DMS53 treated with DMSO at 0.1 percent for 48 hours (cell line): ENCODE measurements at regions not wholly inside any gene's neighbourhood (a gene's known extent, or its start where the extent isn't known, plus 50 kb on each side); places are given as distances from the start of the nearest gene placed in this dataset.

Experiments used
- DNase-seq: peaks from one replicate; lab custom pipeline; 2025; ENCODE audit not compliant: unreplicated experiment; lab: John Stamatoyannopoulos, UW

DNA sequence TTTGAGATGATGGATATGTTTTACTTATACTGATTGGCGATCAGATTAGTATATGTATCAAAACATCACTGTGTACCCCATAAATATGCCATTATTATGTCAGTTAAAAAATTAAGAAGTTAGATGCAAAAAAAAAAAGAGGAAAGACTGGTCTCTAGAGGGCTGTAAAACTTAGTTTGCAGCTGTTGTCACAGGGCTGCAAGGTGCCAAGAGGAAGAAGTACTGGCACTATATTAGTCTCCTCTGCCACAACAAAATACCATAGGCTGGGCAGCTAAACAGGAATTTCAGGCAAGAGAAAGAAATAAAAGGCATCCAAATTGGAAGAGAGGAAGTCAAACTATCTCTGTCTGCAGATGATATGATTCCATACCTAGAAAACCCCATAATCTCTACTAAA, 177.8 kb upstream of the PLPP4 start:
- DNase-seq, result no peak

DNA sequence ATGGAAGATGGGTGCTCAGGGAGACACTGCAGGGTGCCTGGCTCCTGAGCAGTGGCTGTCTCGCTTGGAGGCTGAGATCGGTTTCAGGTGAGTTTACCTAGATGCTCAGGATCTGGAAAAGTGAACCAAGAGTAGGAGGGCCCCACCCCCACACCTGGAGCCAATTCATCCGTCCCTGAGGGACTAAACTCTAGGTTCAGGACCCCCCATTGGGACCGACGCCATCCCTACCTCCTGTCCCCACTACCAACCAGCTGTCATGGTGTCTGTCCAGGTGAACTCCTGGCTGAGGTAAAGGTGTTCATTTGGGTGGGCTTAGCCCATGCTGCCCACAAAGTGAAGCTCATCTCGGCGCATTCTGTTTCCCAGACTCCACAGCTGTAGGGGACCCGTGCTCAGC, 174.6 kb upstream of the PLPP4 start:
- no peak for DNase-seq

DNA sequence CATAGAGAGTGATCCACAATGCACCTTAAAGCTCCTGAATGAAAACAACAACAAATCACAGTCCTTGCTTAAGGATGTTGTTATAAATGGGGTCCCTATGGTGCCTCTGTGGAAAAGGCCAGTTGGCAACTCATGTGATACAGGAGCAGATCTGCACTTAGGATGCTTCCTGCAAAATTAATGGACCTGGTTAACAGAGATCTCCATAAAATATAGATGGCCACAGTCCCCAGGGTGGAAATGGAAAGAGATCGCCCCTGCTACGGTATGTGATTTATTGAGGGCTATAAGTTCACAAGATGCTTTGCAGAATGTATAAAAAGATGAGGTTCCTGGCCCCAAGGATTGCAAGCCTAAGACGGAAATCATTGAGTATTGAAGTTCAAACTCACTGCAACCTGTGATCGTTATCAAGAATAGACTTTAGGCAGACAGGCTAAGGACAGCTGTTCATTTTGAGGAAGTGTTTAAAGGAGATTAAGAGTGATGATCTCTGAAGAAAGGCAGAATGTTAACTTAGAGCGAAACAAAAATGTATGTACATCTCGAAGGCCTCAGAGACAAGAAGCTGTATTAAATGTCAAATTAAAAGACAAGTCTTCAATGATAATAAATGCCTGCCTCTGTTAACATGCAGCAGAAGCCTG, 174.1 kb upstream of the PLPP4 start:
- DNase-seq, result no peak

DNA sequence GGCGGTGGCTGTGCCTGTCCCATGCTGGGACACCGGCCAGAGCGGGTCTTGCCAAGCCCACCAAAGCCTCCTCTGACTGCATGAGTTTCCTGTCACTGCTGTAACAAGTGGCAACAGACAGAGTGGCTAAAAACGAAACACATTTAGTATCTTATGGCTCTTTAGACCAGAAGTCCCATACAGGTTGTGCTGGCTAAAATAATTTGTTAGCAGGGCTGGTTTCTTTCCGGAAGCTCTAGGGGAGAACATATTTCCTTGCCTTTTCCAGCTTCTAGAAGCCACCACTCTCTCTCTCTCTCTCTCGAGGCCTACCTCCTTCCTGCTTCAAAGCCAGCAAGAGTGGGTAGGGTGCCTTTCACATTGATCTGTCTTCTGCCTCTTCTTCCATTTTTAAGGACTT, 171.6 kb upstream of the PLPP4 start:
- DNase-seq, result no peak

DNA sequence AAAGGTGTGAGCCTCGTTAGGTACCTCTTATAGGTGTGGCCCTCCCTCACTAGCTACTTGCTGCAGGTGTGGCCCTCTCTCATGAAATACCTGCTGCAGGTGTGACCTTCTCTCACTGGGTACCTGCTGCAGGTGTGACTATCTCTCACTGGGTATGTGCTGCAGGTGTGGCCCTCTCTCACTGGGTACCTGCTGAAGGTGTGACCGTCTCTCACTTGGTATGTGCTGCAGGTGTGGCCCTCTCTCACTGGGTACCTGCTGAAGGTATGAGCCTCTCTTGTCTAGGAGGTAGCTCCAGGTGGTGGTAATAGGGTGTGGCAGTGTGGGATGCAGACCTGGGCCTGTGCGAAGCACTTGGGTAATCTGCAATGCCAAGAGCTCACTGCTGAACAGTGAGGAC, 170.7 kb upstream of the PLPP4 start:
- DNase-seq, result no peak

DNA sequence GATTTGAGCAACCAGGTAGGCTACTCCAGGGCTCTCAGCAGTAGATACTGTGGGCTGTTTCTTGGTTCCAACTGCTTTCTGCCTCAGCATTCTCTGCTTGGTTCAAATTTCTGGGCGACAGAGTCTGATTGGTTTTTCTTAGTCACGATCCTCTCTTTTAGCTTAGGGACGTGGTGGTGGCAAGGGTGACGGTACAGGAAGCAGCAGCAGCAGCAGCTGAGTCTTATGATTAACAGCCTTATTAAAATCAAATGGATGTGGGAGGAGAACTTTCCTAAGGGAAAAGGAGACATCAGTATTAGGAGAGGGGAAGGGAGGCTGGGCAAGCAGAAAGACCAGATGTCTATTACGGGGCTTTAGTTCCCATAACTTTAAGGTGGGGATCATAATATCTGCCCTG, 156.5 kb upstream of the PLPP4 start:
- no peak for DNase-seq

DNA sequence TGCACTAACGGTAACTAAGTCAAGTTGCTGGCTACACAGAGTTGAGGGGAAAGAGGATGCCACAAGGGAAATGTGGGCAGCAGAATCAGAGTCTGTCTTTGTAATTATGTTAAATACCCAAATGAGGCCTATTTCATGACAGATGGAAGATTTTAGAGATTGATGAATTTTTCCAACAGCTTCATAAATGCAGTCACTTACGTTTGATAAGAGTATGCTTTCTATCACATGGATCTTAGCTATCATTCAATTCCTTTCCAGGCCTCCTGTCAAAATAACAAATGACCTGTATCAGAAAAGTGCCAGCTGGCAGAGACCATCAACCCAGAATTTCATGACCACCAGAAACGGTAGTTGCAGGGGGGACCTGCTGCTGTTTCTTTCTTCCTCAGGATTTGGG, 148.4 kb upstream of the PLPP4 start:
- no peak for DNase-seq

DNA sequence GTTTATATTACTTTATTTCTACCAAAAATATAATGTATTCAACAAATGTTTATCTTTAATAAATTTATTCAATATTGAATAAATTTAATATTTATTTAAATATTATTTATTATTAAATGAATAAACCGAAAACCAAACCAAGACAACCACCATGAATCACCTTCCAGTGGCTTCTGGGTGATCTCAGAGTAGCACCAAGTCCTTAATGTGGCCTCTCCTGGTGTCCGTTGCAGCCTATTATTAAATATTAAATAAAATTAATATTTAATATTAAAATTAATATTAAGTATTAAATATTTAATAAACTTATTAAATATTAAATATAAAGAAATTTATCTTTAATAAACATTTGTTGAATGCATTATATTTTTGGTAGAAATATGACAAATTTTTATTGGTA, 143.3 kb upstream of the PLPP4 start:
- DNase-seq, result no peak

DNA sequence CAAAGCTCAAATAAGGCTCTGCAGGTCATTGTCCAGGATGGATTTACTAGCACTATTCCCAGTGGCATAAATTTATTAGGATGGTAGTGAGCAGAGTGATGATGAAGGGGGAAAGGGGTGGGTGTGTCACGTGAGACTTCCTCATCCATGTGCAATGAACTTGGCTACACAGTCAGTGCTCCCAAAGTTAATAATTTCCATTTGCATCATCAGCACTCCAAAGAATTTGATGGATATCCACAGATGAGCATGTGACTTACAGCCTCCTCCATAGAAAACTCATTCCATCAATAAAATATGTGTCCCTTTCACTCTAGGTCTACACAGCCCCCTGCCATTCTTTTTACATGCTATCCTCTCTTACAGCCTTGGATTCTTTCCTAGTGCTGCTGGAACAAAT, 142.6 kb upstream of the PLPP4 start:
- DNase-seq, result no peak

DNA sequence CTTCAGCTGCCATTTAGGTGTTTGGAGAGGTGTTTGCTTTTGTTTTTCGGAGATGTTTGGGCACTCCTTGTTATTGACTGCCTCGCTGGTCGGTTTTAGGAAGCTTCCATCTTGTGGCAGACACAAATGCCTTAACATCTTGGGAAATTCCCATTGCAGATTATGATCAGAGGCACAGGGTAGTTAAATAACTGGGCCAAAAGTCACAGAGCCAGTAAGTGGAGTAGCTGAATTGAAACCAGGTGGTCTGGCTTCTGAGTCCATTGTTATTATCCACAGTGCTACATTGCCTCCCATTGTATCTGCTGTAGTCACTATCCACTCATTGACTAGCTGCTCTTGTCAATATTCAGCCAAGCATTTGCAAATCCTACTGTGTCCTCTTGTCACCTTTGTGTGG, 138.2 kb upstream of the PLPP4 start:
- no peak for DNase-seq

DNA sequence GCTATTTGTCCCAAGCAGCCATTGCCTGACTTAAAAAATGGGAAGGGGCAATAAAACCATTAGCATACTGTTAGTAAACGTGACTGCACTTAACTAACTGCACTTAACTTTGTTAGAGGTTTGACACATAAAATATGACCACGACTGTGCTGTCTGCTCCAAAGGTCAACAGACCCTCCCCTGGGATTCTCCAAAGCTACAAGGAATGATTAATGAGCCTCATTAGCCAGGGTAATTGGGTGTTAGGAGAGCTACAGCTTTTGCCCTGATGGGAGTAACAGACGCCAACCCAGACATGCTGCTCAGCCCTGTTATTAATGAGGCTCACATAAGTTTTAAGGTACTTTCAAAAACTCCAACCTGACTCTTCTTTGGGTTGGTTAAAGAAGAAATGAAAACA, 129.4 kb upstream of the PLPP4 start:
- no peak for DNase-seq

DNA sequence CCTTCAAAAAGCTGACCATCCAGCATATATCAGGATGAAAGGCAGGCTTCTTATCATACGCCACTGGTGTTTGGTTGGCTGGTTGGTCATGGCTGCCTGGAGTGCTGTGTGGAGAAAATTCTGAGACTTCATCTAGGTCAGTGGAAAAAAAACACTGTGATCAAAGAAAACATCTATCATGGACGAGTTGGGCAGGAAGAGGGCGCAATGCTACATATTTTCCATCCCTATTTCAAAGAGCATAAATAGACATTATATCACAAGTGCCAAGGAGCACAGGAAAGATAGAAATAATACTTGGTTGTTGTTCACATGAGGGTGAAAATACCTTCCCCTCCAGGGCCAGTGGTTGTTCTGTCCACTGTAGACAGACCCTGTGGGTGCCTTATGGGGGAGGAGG, 128.4 kb upstream of the PLPP4 start:
- DNase-seq, result no peak

DNA sequence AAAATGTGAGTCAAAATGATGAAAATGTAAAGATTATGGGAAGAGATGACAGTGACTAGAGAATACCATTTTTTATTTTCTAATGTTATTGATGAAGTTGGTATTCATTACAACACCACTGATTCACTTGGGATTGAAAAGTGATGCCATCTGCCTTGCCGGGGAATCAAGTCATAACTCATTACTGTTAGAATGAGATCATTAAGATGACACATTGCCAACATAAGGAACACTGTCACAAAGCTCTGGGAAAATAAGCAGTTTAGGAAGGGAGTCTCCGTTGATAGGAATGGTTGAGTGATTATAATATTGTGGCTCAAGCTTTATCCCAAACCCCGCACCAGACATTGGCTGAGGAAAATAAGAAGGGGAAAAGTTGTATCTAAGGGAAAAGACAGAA, 121.5 kb upstream of the PLPP4 start:
- no peak for DNase-seq

DNA sequence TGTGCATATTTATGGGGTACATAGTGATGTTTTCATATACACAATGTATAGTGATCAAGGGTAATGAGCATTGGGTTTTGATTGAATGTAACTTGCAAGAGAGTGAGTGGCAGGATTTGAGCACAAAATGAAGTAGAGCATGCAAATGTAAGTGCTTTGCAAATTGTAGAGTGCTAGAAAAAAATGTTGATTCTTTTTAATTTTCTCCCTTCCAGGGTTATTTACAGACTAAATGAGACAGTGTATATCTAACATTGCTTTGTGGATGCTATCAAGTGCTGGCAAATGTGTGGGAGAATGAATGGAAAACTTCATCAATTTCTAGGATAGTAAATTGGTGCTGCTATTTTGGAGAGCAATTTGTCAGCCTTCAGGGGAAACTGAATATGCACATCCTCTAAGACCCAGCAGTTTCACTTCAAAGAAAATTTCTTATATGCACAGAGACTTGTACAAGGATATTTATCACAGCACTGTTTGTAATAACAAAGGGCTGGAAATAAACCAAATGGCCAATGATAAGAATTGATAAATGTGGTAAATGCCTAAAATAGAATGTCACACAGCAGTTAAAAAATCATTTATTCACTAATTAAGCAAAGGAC, 120.6 kb upstream of the PLPP4 start:
- DNase-seq, result no peak

DNA sequence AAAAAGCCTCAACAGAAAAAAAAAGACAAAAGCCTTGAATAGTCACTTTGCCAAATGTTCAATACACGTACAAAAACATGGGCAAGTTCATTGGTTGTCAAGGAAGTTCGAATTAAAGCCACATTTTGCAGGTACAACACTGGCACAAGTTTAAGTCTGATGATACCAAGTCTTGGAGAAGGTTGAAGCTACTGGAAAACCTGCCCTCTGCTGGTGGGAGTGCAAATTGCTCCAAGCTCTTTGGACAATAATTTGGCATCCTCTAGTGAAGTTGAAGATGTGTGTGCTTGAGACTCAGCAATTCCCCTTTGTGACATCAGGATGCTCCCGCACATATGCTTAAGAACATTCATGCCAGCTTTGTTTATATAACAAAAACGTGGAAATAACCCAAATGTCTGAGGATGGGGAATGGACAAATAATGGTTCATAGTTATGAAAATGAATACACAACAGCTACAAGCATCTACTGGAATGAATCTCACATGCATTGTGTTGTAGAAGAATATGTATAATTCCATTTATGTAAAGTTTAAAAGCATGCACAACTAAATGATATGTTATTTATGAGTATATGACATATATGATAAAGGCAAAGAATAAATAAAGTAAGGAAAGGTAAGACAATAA, 120.0 kb upstream of the PLPP4 start:
- peak; percentile 22 for DNase-seq

DNA sequence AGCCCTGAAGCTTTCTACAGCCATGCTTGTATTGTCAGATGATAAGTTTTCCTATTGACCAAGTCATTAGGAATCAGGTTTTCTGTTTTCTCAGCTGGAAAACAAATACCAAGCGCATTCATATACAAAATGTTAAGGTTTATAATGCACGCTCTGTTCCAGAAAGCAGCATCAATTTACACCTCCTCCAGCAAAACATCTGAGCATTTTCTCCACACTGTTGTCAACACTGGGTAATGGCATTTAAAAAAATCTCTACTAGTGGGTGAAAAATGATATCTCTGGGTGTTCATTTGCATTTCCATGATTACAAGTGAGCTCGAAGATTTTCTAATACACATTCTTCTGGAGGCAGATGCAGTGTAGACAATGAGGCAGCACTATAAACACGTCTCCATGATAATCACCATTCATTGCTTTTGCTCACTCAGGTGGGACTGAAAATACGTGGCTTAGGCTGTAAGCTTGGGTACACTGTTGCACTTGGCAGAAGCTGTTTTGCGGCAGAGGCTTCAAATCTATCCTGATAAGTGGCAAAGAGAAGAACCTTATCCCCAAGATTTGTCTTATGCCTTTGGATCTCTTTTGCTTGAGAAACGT, 114.8 kb upstream of the PLPP4 start:
- no peak for DNase-seq

DNA sequence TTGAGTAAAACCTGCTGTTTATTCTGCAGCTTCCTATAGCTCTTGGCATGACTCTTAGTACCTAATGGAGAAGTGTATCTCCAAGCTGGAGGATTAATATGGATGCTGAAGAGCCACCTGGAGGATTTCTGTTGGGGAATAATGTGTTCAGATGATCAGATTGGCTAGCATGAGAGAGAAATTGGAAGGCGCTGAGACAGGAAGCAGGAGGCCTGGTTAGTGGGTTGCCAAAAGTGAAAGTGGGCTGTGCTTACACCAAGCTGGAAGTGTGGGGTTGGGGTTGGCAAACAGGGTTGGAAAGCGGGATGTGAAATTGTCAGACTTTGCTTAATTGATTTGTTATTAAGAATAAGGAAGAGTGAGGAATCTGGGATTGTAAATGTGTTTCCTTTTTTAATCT, 111.8 kb upstream of the PLPP4 start:
- no peak for DNase-seq

DNA sequence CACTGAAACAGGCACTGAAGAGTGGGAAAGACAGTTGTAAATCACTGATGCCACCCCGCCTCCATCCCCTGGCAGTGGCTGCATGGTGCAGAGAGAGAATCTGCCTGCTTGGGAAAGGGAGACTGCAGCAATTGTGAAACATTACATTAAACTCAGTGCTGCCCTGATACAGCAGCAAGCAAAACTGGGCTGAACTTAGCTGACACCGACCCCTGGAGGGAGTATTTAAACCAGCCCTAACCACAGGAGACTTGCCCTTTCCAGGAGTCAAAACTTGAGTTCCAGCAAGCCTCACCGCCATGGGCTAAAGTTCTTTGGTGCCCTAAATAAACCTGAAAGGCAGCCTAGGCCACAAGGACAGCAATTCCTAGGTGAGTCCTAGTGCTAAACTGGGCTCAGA, 109.4 kb upstream of the PLPP4 start:
- no peak for DNase-seq

DNA sequence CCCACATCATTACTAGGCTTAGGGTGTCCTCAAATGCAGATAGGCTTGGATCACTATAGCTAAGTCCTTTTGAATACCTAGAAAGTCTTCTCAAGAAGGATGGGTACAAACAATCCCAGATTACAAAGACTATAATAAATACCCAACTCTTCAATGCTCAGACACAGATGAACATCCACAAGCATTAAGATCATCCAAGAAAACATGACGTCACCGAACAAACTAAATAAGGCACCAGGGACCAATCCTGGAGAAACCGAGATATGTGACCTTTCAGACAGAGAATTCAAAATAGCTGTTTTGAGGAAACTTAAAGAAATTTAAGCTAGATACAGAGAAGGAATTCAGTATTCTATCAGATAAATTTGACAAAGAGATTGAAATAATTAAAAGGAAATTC, 108.0 kb upstream of the PLPP4 start:
- DNase-seq, result no peak

DNA sequence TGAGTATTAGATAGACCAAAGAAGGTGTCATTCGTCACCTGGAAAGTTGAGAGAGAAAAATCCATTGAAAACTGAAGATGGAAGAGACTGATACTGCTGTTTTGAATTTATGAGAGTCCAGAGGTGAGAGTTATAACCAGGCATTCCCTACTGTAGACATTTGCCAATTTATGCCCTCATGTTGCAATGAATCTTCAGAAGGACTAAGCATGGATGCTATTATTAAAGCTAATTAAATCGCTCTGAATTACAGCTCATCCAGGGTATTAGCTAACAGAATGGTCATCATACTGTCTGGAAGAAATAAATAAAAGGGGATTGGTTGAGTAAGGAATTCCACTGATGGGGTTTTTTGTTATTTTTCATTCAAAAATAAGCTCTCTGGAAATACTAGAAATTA, 101.6 kb upstream of the PLPP4 start:
- no peak for DNase-seq

DNA sequence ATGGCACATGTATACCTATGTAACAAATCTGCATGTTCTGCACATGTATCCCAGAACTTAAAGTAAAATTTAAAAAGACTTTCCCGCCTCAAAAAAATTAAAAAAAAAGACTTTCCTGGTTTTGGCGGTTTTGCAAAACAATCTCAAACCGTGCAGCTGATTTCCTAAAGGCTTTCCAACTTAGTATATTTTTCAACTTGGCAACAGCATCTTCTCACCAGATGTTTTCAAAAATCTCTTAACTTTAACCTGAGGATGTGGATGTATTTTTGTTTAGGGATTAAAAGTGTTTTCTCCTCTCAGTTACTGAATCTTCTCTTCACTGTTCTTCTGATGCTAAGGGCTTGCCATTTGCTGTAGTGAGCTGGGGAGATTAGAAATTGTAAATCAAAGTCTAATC, 96.5 kb upstream of the PLPP4 start:
- no peak for DNase-seq

DNA sequence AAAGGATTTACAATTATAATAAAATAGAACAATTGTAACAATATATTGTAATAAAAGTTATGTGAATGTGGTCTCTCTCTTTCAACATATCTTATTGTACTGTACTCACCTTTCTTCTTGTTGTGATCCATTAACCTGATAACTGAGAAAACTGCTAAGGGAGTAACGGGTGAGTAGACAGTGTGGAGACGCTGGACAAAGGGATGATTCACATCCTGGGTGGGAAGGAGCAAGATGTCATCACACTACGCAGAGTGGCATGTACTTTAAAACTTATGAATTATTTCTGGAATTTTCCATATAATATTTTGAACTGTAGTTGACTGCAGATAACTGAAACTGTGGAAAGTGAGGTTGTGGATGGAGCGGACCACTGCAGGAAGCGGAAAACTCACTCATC, 91.2 kb upstream of the PLPP4 start:
- no peak for DNase-seq

DNA sequence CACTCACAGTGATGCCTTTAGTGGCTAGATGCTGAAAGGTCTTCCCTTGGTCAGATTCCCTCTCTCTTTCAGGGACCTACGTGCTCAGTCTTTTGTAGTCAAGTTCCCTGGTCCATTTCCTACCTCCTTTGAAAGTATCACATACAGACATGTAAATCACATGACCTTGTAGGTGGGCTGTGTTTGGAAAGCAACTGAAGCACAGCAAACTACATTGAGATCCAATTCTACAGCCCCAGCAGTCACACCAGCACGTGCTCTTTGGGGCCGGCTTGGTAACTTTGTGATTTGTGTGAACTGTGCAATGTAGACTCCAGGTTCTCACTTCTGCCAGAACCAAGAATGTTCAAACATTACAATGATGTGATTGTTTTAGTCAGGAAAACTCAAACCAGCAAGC, 89.7 kb upstream of the PLPP4 start:
- DNase-seq, result no peak
